ENCODE measurements at regions not wholly inside any gene's neighbourhood (a gene's known extent, or its start where the extent isn't known, plus 50 kb on each side); places are given as distances from the start of the nearest gene placed in this dataset.

DNA sequence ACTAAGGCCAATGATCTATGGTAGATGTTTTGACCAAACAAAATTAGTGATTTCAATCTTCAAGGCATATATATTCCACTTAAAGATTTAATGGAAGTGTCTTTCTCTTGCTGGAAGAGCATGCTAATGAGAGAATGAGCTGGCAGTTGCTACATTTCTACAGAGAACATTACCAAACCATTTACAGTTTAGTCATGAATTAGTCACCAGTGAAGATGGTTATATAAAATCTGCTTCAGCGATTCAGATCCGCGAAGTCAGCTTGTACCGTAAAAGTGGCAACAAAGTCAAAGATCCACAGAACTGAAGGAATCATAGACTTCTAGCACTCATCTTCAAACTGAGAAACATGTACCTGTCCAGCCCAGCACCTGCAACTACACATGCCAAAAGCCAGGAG lies 156.3 kb downstream of the SLITRK5 start:
- no peaks in the 10 kb centered on the region for H3K36me3 ChIP-seq (ENCODE audit: insufficient read depth)
- no peaks in the 10 kb centered on the region for H3K27me3 ChIP-seq (ENCODE audit: insufficient read depth)
- Mint-ChIP-seq H3K27ac (no peak overlapping the region), H3K4me3 (no peak overlapping the region), H3K27me3 (ENCODE audit: insufficient read depth, low read depth, poor library complexity) (peaks cover 1% of the 10 kb centered on the region), H3K4me1 (no peaks in the 10 kb centered on the region), H3K36me3 (ENCODE audit: low read depth) (no peaks in the 10 kb centered on the region), H3K9me3 (no peaks in the 10 kb centered on the region)
- no peak for DNase-seq (ENCODE audit: low spot score)
- no peaks in the 10 kb centered on the region for H3F3A ChIP-seq (replicated peaks; ENCODE audit: low read depth)
- no peak overlapping the region for H2AFZ ChIP-seq
- H3K4me2 ChIP-seq: no peak overlapping the region
- TF ChIP-seq JUNB (IDR thresholded peaks at IDR 0.05; ENCODE audit: unreplicated experiment) (no peak), EZH2 (IDR thresholded peaks at IDR 0.05; ENCODE audit: low read depth, unreplicated experiment) (no peak)
- H3K4me3 ChIP-seq: no peak overlapping the region
- no peaks in the 10 kb centered on the region for H3K4me1 ChIP-seq (ENCODE audit: insufficient read depth)
- H3K9me2 ChIP-seq (ENCODE audit: insufficient read depth): no peaks in the 10 kb centered on the region
- no peaks in the 10 kb centered on the region for H4K20me1 ChIP-seq (replicated peaks; ENCODE audit: insufficient read depth)
- no peak overlapping the region for H3K27ac ChIP-seq (ENCODE audit: low read depth)
- no peak for ATAC-seq
- no peaks in the 10 kb centered on the region for H3K79me2 ChIP-seq (replicated peaks; ENCODE audit: insufficient read depth)

DNA sequence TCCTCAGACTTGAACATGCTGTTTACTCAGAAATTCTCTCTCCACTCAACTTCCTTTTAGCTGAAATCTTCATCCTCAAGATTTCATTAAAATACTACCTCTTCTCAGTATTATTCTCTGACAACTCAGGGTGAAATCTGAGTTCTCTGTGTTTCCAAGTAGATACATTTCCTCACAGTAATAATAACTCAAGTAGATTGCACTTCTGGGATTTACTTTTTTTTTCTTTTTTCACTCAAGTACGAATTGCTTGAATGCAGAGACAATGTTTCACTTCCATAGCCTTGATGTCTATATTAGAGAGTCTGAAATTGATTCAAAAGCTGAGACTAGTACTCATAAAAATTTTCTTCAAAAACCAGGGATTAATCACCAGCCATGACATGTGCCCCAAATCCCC lies 166.4 kb downstream of the SLITRK5 start:
- ATAC-seq (no peak), DNase-seq (ENCODE audit: low spot score) (no peak)
- no peaks in the 10 kb centered on the region for H3K27me3 Mint-ChIP-seq (ENCODE audit: insufficient read depth, low read depth, poor library complexity)
- Histone ChIP-seq H4K20me1 (replicated peaks; ENCODE audit: insufficient read depth) (no peaks in the 10 kb centered on the region), H3K27ac (ENCODE audit: low read depth) (no peak overlapping the region), H3K36me3 (ENCODE audit: insufficient read depth) (no peaks in the 10 kb centered on the region), H3F3A (replicated peaks; ENCODE audit: low read depth) (no peaks in the 10 kb centered on the region), H3K79me2 (replicated peaks; ENCODE audit: insufficient read depth) (no peaks in the 10 kb centered on the region), H3K4me1 (ENCODE audit: insufficient read depth) (peaks cover 6% of the 10 kb centered on the region), H3K27me3 (ENCODE audit: insufficient read depth) (no peaks in the 10 kb centered on the region), H3K4me3 (no peak overlapping the region), H2AFZ (peak overlapping the region; percentile 1; the same call in 1 of the 2 replicates), H3K4me2 (no peak overlapping the region), H3K9me2 (ENCODE audit: insufficient read depth) (no peaks in the 10 kb centered on the region)
- peaks cover 4% of the 10 kb centered on the region; the same call in 2 of the 3 replicates for H3K9me3 Mint-ChIP-seq
- H3K4me1 Mint-ChIP-seq: peaks cover 11% of the 10 kb centered on the region; the same call in 2 of the 3 replicates
- H3K27ac Mint-ChIP-seq: no peak overlapping the region
- no peak for TF ChIP-seq NANOG (IDR thresholded peaks at IDR 0.05; ENCODE audit: borderline replicate concordance)
- TF ChIP-seq, protein P1, sequence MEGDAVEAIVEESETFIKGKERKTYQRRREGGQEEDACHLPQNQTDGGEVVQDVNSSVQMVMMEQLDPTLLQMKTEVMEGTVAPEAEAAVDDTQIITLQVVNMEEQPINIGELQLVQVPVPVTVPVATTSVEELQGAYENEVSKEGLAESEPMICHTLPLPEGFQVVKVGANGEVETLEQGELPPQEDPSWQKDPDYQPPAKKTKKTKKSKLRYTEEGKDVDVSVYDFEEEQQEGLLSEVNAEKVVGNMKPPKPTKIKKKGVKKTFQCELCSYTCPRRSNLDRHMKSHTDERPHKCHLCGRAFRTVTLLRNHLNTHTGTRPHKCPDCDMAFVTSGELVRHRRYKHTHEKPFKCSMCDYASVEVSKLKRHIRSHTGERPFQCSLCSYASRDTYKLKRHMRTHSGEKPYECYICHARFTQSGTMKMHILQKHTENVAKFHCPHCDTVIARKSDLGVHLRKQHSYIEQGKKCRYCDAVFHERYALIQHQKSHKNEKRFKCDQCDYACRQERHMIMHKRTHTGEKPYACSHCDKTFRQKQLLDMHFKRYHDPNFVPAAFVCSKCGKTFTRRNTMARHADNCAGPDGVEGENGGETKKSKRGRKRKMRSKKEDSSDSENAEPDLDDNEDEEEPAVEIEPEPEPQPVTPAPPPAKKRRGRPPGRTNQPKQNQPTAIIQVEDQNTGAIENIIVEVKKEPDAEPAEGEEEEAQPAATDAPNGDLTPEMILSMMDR (conservative IDR thresholded peaks at IDR 0.05; ENCODE audit: low read depth in 2 of 2): no peak
- no peak for TF ChIP-seq EZH2 (IDR thresholded peaks at IDR 0.05; ENCODE audit: low read depth, unreplicated experiment)
- TF ChIP-seq ZNF331 (CRISPR knock-in tag; IDR thresholded peaks at IDR 0.05; ENCODE audit: low read depth): no peak
- TF ChIP-seq CREB1 (CRISPR knock-in tag; IDR thresholded peaks at IDR 0.05; ENCODE audit: low read depth): no peak
- H3K4me3 Mint-ChIP-seq: no peak overlapping the region
- no peaks in the 10 kb centered on the region for H3K36me3 Mint-ChIP-seq (ENCODE audit: low read depth)

DNA sequence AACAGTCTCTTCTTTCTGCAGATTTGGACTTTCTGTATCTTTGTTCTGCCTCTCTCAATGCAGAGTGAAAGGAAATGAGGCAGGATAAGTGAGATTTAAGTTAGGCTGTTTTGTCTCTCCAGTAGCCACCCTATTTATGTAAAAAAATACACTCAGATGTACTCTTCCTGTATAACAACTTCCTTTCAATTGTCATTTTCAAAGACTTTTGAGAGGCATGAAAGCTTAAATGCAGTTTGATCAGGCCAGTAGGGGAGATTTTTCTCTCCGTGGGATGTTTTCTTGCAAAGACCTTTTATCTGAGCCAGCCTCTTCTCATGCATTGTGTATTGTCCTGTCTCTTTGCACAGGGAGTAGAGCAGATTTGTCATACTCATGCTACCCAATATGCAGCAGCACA lies 166.8 kb downstream of the SLITRK5 start:
- peak overlapping the region; percentile 1; the same call in 1 of the 2 replicates for H2AFZ ChIP-seq
- H3K27ac ChIP-seq (ENCODE audit: low read depth): no peak overlapping the region
- no peak overlapping the region for H3K4me3 ChIP-seq
- no peak for DNase-seq (ENCODE audit: low spot score)
- H3K9me2 ChIP-seq (ENCODE audit: insufficient read depth): no peaks in the 10 kb centered on the region
- no peak overlapping the region for H3K4me2 ChIP-seq
- no peak for ATAC-seq
- Mint-ChIP-seq H3K4me3 (no peak overlapping the region), H3K27me3 (ENCODE audit: insufficient read depth, low read depth, poor library complexity) (no peaks in the 10 kb centered on the region), H3K9me3 (peaks cover 4% of the 10 kb centered on the region; the same call in 2 of the 3 replicates), H3K36me3 (ENCODE audit: low read depth) (no peaks in the 10 kb centered on the region), H3K27ac (no peak overlapping the region), H3K4me1 (peaks cover 11% of the 10 kb centered on the region; the same call in 2 of the 3 replicates)
- no peaks in the 10 kb centered on the region for H3K36me3 ChIP-seq (ENCODE audit: insufficient read depth)
- no peaks in the 10 kb centered on the region for H4K20me1 ChIP-seq (replicated peaks; ENCODE audit: insufficient read depth)
- no peaks in the 10 kb centered on the region for H3K27me3 ChIP-seq (ENCODE audit: insufficient read depth)
- no peaks in the 10 kb centered on the region for H3K79me2 ChIP-seq (replicated peaks; ENCODE audit: insufficient read depth)
- H3F3A ChIP-seq (replicated peaks; ENCODE audit: low read depth): no peaks in the 10 kb centered on the region
- peaks cover 6% of the 10 kb centered on the region for H3K4me1 ChIP-seq (ENCODE audit: insufficient read depth)
- TF ChIP-seq STAT1 (IDR thresholded peaks at IDR 0.05; ENCODE audit: unreplicated experiment) (no peak), JUNB (IDR thresholded peaks at IDR 0.05; ENCODE audit: unreplicated experiment) (no peak)
- TF ChIP-seq, protein P2, sequence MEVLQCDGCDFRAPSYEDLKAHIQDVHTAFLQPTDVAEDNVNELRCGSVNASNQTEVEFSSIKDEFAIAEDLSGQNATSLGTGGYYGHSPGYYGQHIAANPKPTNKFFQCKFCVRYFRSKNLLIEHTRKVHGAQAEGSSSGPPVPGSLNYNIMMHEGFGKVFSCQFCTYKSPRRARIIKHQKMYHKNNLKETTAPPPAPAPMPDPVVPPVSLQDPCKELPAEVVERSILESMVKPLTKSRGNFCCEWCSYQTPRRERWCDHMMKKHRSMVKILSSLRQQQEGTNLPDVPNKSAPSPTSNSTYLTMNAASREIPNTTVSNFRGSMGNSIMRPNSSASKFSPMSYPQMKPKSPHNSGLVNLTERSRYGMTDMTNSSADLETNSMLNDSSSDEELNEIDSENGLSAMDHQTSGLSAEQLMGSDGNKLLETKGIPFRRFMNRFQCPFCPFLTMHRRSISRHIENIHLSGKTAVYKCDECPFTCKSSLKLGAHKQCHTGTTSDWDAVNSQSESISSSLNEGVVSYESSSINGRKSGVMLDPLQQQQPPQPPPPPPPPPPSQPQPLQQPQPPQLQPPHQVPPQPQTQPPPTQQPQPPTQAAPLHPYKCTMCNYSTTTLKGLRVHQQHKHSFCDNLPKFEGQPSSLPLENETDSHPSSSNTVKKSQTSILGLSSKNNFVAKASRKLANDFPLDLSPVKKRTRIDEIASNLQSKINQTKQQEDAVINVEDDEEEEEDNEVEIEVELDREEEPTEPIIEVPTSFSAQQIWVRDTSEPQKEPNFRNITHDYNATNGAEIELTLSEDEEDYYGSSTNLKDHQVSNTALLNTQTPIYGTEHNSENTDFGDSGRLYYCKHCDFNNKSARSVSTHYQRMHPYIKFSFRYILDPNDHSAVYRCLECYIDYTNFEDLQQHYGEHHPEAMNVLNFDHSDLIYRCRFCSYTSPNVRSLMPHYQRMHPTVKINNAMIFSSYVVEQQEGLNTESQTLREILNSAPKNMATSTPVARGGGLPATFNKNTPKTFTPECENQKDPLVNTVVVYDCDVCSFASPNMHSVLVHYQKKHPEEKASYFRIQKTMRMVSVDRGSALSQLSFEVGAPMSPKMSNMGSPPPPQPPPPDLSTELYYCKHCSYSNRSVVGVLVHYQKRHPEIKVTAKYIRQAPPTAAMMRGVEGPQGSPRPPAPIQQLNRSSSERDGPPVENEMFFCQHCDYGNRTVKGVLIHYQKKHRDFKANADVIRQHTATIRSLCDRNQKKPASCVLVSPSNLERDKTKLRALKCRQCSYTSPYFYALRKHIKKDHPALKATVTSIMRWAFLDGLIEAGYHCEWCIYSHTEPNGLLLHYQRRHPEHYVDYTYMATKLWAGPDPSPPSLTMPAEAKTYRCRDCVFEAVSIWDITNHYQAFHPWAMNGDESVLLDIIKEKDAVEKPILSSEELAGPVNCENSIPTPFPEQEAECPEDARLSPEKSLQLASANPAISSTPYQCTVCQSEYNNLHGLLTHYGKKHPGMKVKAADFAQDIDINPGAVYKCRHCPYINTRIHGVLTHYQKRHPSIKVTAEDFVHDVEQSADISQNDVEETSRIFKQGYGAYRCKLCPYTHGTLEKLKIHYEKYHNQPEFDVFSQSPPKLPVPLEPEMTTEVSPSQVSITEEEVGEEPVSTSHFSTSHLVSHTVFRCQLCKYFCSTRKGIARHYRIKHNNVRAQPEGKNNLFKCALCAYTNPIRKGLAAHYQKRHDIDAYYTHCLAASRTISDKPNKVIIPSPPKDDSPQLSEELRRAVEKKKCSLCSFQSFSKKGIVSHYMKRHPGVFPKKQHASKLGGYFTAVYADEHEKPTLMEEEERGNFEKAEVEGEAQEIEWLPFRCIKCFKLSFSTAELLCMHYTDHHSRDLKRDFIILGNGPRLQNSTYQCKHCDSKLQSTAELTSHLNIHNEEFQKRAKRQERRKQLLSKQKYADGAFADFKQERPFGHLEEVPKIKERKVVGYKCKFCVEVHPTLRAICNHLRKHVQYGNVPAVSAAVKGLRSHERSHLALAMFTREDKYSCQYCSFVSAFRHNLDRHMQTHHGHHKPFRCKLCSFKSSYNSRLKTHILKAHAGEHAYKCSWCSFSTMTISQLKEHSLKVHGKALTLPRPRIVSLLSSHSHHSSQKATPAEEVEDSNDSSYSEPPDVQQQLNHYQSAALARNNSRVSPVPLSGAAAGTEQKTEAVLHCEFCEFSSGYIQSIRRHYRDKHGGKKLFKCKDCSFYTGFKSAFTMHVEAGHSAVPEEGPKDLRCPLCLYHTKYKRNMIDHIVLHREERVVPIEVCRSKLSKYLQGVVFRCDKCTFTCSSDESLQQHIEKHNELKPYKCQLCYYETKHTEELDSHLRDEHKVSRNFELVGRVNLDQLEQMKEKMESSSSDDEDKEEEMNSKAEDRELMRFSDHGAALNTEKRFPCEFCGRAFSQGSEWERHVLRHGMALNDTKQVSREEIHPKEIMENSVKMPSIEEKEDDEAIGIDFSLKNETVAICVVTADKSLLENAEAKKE (CRISPR knock-in tag; IDR thresholded peaks at IDR 0.05): no peak

Measured in GM23338 (cell line).